ENCODE measurements at regions not wholly inside any gene's neighbourhood (a gene's known extent, or its start where the extent isn't known, plus 50 kb on each side); places are given as distances from the start of the nearest gene placed in this dataset.

DNA sequence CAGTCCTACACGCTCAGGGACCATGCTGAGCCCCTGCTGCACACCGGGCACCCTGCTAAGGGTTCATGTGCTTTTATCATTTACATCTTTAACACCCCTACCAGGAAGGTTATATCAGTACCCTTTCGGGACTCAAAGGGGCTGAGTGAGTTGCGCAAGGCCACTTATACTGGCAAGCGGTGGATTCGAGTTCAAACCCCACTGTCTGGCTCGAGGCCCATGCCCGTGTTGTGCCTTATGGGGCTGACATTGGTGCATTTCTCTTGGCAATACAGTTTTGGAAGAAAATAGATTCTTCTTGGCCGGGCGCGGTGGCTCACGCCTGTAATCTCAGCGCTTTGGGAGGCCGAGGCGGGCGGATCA, 69.5 kb upstream of the MAP4K4 start:
- no peak for TF ChIP-seq POLR2A (IDR thresholded peaks at IDR 0.05; ENCODE audit: low read depth)
- TF ChIP-seq, protein P1, sequence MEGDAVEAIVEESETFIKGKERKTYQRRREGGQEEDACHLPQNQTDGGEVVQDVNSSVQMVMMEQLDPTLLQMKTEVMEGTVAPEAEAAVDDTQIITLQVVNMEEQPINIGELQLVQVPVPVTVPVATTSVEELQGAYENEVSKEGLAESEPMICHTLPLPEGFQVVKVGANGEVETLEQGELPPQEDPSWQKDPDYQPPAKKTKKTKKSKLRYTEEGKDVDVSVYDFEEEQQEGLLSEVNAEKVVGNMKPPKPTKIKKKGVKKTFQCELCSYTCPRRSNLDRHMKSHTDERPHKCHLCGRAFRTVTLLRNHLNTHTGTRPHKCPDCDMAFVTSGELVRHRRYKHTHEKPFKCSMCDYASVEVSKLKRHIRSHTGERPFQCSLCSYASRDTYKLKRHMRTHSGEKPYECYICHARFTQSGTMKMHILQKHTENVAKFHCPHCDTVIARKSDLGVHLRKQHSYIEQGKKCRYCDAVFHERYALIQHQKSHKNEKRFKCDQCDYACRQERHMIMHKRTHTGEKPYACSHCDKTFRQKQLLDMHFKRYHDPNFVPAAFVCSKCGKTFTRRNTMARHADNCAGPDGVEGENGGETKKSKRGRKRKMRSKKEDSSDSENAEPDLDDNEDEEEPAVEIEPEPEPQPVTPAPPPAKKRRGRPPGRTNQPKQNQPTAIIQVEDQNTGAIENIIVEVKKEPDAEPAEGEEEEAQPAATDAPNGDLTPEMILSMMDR (IDR thresholded peaks at IDR 0.05): no peak
- no peak for TF ChIP-seq EP300 (IDR thresholded peaks at IDR 0.05)
